ENCODE measurements at regions not wholly inside any gene's neighbourhood (a gene's known extent, or its start where the extent isn't known, plus 50 kb on each side); places are given as distances from the start of the nearest gene placed in this dataset.

- TF ChIP-seq, protein P1, sequence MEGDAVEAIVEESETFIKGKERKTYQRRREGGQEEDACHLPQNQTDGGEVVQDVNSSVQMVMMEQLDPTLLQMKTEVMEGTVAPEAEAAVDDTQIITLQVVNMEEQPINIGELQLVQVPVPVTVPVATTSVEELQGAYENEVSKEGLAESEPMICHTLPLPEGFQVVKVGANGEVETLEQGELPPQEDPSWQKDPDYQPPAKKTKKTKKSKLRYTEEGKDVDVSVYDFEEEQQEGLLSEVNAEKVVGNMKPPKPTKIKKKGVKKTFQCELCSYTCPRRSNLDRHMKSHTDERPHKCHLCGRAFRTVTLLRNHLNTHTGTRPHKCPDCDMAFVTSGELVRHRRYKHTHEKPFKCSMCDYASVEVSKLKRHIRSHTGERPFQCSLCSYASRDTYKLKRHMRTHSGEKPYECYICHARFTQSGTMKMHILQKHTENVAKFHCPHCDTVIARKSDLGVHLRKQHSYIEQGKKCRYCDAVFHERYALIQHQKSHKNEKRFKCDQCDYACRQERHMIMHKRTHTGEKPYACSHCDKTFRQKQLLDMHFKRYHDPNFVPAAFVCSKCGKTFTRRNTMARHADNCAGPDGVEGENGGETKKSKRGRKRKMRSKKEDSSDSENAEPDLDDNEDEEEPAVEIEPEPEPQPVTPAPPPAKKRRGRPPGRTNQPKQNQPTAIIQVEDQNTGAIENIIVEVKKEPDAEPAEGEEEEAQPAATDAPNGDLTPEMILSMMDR (IDR thresholded peaks at IDR 0.05): no peak
- TF ChIP-seq POLR2A (IDR thresholded peaks at IDR 0.05): no peak
Observed at GRCh38 chr2:38466876-38467767, 90.0 kb upstream of the ATL2 start.

Data from suprapubic skin (tissue), 3 donors.